Suprapubic skin (tissue), 4 donors: ENCODE measurements at regions not wholly inside any gene's neighbourhood (a gene's known extent, or its start where the extent isn't known, plus 50 kb on each side); places are given as distances from the start of the nearest gene placed in this dataset.

Experiments used
- POLR2A ChIP-seq, 2 donors: fragments of 450-650 bp; IDR thresholded peaks; one replicate each; pipeline ENCODE4 v1.6.1; 2017; ENCODE audit warnings: antibody characterized with exemption in 2 of 2, mild to moderate bottlenecking in 2 of 2, moderate library complexity in 2 of 2
- POLR2AphosphoS5 ChIP-seq, 3 donors: sonication (generic); formaldehyde crosslinking; IDR thresholded peaks; one replicate each; pipeline ENCODE4 v1.6.1; 2017; ENCODE audit warnings: antibody characterized with exemption in 3 of 3
- TF ChIP-seq, protein P1 (sequence below), 2 donors: fragments of 200-600 bp in 1 of 2; fragments of 450-650 bp in 1 of 2; sonication (generic) in 1 of 2; IDR thresholded peaks; one replicate each; pipeline ENCODE4 v1.5.1; 2016 to 2019; ENCODE audit warnings: antibody characterized with exemption in 2 of 2, mild to moderate bottlenecking in 1 of 2, moderate library complexity in 1 of 2

DNA sequence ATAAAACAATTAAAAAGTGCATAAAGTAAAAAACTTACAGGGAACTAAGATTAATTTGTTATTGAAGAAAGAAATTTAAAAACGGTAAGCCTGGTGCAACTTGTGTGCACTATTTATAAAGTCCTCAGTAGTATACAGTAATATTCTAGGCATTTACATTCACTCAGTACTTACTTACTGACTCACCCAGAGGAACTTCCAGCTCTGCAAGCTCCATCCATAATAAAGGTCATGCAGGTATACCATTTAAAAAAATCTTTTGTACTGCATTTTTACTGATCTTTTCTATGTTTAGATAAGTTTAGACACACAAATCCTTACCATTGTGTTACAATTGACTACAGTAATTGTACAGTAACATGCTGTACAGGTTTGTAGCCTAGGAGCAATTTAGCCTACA lies 51.5 kb upstream of the NXPH2 start:
- TF ChIP-seq, protein P1, sequence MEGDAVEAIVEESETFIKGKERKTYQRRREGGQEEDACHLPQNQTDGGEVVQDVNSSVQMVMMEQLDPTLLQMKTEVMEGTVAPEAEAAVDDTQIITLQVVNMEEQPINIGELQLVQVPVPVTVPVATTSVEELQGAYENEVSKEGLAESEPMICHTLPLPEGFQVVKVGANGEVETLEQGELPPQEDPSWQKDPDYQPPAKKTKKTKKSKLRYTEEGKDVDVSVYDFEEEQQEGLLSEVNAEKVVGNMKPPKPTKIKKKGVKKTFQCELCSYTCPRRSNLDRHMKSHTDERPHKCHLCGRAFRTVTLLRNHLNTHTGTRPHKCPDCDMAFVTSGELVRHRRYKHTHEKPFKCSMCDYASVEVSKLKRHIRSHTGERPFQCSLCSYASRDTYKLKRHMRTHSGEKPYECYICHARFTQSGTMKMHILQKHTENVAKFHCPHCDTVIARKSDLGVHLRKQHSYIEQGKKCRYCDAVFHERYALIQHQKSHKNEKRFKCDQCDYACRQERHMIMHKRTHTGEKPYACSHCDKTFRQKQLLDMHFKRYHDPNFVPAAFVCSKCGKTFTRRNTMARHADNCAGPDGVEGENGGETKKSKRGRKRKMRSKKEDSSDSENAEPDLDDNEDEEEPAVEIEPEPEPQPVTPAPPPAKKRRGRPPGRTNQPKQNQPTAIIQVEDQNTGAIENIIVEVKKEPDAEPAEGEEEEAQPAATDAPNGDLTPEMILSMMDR (IDR thresholded peaks at IDR 0.05) = no peak
- no peak for TF ChIP-seq POLR2AphosphoS5 (IDR thresholded peaks at IDR 0.05)
- TF ChIP-seq POLR2A (IDR thresholded peaks at IDR 0.05) = no peak
